HG03565 (cell line): ENCODE measurements at regions not wholly inside any gene's neighbourhood (a gene's known extent, or its start where the extent isn't known, plus 50 kb on each side); places are given as distances from the start of the nearest gene placed in this dataset.

Source experiments
- ATAC-seq: cut with Tn5 transposase; IDR thresholded peaks from one replicate; pipeline ENCODE4 v1.9.1; 2021; ENCODE audit warnings: mild to moderate bottlenecking, moderate library complexity; ENCODE audit not compliant: unreplicated experiment

GRCh38 chr7:115478426-115478825 is 552.1 kb downstream of the TFEC start:
- ATAC-seq = no peak

- no peak for ATAC-seq
Observed at GRCh38 chr7:115477193-115477651, 553.3 kb downstream of the TFEC start.

GRCh38 chr7:115476671-115477181 is 553.8 kb downstream of the TFEC start:
- no peak for ATAC-seq

DNA sequence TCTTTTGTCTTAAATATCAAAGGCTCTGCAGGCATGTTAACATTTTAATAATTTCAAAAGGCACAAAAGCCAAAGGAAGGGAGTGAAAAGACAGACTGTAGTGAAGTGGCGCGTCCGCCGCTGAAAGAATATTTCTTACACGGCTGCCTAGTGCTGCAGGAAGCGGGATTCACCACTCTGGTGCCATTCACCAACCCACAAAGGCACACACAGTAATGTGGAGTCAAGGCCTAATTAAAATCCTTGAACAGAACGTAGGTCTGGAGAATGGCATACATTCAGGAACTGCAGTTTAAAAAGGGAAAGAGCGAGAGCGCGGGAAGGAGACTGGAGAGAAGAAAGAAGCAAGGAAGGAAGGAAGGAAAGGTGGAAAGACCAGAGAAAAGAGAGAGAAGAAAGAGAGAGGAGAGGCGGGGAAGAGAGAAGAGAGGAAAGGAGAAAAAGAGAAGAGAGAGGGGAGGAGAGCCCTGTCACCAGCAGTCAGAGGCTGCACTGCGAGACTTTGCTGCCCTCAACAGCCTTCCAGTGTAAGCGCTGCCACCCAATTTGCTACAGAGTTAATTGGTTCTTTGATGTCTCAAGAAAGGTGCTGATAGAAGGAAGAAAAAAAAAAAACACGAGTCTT is 554.0 kb downstream of the MDFIC start:
- ATAC-seq = no peak

DNA sequence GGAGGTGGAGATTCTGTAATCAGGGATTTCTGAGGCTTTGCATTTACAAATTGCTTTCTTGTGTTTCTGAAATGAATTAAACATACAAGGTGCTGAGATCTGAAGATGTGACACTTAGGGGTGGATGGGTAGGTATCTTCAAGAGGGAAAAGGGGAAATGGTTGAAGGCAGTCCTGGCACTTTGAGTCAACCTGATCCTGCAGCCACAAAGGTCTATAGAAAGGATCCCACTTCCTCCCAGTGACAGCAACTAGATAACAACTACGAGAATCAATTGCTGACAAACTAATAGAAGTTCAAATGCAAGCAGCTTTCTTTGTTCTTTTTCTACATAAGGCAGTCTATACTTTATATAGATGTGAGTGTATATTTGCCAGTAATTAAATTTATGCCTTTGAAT is 553.3 kb downstream of the MDFIC start:
- no peak for ATAC-seq

DNA sequence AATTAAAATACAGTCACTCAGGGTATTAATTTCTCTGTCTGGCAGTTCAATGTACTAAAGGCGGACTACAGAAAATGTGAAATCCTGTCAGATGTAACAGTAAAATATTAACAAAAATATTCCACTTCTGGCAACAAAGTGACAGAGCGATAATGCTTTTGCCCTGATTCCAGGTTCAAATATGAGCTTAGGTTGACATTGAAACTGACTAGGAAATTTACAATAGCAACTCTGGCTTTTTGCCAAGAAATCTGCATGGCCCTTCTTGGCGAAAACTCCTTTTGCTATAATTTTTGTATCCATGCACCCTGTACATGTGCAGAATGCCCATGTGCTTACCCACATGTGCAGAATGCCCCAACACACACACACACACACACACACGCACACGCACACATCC is 552.2 kb downstream of the MDFIC start:
- ATAC-seq = no peak

DNA sequence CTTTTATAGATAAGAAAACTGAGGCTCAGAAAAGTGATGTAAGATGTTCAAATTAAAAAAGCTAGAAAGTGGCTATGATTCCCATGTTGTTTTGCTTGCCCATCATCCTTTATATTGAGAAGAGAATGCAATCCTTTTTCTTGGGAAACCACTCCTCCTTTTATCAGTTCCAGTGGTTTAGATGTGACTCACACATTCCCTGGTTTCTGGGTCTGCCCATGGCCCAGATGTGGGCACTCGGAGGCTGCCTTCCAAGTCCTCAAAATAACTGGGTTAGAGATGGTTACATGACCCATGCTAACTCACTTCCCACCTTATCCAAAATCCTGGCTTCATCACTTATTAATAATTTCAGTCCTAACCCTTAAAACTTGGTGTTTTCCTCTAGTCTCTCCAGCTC is 550.0 kb downstream of the MDFIC start:
- ATAC-seq = no peak

DNA sequence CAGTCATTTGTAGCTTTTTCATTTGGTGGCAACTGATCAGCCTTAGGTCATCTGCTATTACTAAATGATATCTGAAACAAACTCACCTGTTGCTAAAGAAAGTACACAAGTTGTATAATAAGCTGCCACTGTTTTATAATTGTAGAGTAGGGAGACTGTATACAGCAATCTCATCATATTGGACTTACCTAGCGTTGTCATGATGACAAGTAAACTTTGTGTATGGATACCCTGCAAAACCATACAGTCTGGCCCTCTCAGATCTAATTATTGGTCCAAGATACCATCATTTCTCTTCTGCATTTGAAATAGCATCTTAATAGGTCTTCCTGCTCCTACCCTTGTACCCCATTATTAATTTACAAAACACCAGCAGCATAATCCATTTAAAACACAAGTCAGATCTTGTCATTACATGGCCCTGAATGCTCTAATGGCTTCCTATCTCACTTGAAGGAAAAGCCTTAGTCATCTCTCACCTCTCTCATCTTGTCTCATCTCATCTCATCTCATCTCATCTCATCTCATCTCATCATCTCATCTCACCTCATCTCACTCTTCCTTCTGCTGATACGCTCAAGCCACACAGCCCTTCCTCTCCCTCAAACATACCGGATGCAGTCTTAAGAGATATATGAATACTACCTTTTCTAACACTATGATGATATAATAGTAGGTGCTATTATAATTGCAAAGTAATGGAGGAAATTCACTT is 540.6 kb downstream of the MDFIC start:
- no peak for ATAC-seq

DNA sequence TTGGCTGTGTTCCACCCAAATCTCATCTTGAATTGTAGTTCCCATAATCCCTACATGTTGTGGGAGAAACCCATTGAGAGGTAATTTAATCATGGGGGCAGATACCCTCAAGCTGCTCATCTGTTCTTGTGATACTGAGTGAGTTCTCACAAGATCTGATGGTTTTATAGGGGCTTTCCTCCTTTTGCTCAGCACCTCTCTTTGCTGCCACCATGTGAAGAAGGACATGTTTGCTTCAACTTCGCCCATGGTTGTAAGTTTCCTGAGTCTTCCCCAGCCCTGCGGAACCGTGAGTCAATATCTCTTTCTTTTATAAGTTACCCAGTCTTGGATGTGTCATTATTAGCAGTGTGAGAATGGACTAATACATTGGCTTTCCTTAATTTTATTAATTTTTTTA is 527.8 kb downstream of the MDFIC start:
- ATAC-seq = no peak

DNA sequence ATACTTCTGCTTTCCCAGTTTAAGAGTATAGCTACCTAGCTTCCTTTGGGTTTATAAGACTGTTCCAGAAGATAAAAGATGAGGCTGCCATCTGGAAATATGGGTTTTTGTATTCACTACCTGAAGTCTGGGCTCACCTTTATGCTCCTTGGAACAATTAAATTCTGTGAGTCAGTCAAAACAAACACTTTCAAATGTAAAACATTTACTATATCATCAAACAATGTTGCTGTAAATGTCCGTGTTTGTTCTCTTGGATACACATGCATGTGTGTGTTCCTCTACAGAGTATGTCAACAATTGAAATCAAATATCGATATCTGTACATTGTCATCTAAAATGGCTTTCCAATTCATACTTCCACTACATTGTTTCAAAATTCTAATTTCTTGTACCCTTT is 525.6 kb downstream of the MDFIC start:
- ATAC-seq = no peak

DNA sequence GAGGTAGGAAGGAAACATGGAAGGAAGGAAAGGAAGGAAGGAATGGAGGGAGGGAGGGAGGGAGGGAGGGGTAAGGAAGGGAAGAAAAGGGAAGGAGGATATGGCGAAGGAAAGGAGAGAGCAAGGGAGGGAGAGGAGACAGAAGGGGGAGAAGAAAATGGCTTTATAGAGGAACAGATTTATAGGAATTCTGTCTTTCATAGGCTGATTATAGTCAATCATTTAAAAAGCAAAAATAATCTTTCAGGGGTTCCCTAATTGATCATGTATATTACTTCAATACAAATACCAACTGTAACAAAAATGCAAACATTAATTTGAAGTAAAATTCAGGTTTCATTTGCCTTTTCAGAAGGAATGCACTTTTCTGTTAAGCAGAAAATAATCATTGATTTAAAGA is 519.1 kb downstream of the MDFIC start:
- no peak for ATAC-seq

DNA sequence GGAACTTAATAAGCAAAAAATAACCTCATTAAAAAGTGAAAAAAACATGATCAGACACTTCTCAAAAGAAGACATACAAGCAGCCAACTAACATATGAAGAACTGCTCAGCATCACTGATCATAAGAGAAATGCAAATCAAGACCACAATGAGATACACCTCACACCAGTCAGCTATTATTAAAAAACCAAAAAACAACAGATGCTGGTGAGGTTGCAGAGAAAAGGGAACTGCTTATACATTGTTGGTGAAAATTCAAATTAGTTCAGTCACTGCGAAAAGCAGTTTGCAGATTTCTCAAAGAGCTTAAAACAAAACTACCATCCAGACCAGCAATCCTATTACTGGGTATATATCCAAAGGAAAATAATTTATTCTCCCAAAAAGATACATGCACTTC is 513.3 kb downstream of the MDFIC start:
- ATAC-seq = peak; percentile 97

- ATAC-seq = no peak
Observed at GRCh38 chr7:115429918-115430317, 508.0 kb downstream of the MDFIC start.

DNA sequence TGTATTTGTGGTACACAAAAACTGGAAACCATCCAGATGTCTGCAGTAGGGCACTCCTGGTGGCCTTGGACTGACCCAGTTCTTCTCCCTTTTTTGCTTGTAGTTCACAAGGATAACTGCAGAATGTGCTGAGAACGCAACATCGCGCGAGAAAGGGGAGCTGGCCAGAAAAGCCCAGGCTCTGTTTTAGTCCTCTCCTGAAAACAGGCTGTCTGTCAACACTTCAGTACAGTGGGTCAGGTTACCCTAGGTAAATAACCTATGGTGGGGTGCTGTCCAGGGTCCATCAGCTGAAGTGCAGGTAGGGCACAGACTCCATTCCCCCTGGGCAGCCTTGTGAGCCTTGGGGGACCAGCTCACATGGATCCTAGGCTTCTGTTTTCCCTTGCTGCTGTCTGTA is 495.8 kb downstream of the MDFIC start:
- no peak for ATAC-seq

DNA sequence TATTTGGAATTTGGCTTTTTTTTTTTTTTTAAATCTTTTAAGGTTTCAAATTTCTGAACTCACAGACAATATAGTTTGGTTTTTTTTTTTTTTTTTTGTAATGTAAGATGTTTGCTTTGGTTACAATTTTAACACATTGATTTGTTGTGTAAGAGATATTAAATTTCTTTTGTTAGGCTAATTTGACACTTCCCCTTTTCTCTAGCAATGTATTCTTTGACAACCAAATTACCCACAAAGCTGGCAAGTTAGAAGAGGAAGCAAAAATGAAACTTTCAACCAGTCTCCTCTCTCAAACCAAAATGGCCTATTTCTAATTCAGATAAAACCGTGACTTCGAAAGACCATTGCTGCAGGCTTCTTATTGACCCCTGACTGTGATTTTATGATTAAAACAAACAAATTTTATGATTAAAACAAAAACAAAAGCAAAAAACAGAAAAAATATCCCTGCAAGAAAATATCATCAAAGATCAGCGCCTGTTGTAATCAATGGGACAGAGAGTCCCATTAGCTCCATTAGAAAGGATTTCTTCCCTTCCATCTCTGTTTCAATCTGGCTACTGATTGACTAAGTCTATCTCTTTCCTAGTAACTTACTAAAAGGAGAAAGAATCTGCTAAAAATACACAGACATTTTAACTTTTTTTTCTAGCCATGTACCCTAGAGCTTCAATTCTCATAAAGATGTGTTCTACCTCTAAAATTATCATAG is 489.2 kb downstream of the MDFIC start:
- peak; percentile 89 for ATAC-seq

DNA sequence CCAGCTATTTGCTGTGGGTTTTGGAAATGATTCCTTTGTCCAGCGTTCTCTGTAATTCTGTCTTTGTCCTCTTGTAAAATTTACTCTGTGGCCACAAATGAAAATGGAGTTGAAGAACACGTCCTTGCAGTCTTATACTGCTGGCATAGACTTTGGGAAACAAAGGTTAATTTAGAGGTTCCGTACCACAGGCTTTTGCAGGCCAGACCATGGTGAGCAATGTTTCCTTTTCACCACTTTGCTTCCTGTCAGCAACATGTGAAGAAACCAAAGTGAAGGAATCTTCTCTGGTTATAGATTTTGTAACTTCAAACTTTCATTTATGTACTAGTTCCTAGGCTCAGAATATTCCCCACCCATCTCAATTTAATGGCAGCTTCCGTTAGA is 488.5 kb downstream of the MDFIC start:
- no peak for ATAC-seq

DNA sequence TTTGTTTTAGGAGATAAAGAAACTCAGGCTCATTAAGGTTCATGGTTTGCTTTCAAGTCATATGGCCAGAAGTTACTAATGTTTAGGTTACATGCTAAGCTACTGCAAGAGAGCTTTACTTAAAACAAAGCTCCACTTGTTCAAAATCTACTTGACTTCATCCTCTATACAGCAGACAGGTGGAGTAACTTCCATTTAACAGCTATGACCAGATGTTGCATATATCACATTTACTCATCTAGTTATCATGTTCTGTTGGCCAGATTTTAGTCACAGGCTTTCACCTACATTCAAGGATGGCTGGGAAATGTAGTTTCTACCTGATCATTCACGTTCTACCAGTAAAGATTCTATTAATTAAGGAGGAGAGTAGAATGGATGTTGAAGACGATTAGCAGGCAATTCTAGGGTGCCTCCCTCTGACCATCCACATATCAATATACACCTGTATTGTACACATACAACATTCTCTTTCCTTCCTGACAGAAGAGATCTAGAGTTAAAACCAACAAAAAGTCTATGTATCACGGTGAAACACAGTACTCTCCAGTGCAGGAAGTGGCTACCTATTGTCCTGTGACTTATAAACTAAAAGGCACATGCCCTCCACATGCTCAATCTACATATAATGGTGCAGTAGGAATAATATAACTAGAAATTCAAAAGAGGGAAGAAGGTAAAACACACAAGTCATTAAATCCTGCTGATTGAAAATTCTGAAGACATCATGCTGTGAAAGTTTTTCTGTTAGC is 488.0 kb downstream of the MDFIC start:
- ATAC-seq = no peak

- no peak for ATAC-seq
Observed at GRCh38 chr7:115406219-115406618, 484.3 kb downstream of the MDFIC start.

GRCh38 chr7:115387137-115387536 is 465.2 kb downstream of the MDFIC start:
- ATAC-seq = no peak

DNA sequence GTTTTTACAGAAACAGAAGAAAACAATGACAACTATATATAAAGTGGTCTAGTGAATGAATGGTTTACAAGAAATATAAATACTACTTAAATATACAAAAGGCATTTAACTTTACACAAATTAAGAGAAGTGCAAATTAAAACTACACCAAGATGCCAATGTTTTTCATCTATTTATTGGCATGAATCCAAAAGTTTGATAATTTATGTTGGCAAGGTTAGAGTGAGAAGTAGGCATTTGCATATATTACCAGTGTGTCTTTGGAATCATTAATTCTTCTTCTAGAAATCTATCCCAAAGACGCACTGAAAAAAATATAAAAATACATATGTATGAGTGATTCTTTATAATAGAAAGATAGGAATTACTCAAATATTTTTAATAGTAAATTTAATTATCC is 457.4 kb downstream of the MDFIC start:
- ATAC-seq = no peak

DNA sequence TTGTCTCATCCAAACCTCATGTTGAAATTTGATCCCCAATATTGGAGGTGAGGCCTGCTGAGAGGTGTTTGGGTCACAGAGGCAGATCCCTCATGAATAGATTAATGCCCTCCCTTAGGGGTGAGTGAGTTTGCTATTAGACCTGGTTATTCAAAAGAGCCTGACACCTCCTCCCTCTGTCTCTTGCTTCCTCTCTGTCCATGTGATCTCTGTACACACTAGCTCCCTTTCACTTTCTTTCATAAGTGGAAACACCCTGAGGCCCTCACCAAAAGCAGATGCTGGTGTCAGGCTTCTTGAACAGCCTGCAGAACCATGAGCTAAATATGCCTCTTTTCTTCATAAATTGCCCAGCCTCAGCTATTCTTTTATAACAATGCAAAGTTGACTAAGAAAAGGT is 447.1 kb downstream of the MDFIC start:
- ATAC-seq = no peak
